Breast epithelium (tissue), 3 donors: ENCODE measurements at regions not wholly inside any gene's neighbourhood (a gene's known extent, or its start where the extent isn't known, plus 50 kb on each side); places are given as distances from the start of the nearest gene placed in this dataset.

Experiments used
- POLR2A ChIP-seq: fragments of 450-650 bp; IDR thresholded peaks from one replicate; pipeline ENCODE4 v1.6.1; 2016; ENCODE audit warnings: antibody characterized with exemption, mild to moderate bottlenecking, moderate library complexity
- TF ChIP-seq, protein P1 (sequence below), 3 donors: fragments of 450-650 bp; IDR thresholded peaks; one replicate each; pipeline ENCODE4 v1.5.1; 2016 to 2017; ENCODE audit warnings: antibody characterized with exemption in 3 of 3, mild to moderate bottlenecking in 3 of 3, moderate library complexity in 3 of 3

- TF ChIP-seq, protein P1, sequence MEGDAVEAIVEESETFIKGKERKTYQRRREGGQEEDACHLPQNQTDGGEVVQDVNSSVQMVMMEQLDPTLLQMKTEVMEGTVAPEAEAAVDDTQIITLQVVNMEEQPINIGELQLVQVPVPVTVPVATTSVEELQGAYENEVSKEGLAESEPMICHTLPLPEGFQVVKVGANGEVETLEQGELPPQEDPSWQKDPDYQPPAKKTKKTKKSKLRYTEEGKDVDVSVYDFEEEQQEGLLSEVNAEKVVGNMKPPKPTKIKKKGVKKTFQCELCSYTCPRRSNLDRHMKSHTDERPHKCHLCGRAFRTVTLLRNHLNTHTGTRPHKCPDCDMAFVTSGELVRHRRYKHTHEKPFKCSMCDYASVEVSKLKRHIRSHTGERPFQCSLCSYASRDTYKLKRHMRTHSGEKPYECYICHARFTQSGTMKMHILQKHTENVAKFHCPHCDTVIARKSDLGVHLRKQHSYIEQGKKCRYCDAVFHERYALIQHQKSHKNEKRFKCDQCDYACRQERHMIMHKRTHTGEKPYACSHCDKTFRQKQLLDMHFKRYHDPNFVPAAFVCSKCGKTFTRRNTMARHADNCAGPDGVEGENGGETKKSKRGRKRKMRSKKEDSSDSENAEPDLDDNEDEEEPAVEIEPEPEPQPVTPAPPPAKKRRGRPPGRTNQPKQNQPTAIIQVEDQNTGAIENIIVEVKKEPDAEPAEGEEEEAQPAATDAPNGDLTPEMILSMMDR (IDR thresholded peaks at IDR 0.05) = no peak
- no peak for TF ChIP-seq POLR2A
Measured at GRCh38 chr11:109019342-109019936, 354.6 kb downstream of the DDX10 start.
